Stimulated activated CD8-positive, alpha-beta memory T cell treated with anti-CD3 and anti-CD28 coated beads, Interleukin-4, amount 100 ng/mL, for 4 hours (primary cell): ENCODE measurements at regions not wholly inside any gene's neighbourhood (a gene's known extent, or its start where the extent isn't known, plus 50 kb on each side); places are given as distances from the start of the nearest gene placed in this dataset.
"Not testable (repeated sequence)": the region's sequence is repeated elsewhere in the genome, so short reads cannot be mapped to it uniquely, and the experiment has no call there.

Experiments
- DNase-seq, 2 donors: peaks; one replicate each; pipeline ENCODE4 v3.0.0-alpha.2; 2020; ENCODE audit warnings: low read depth in 2 of 2, low spot score in 1 of 2

GRCh38 chrX:22758807-22759481 lies 240.8 kb upstream of the DDX53 start:
- no peak for DNase-seq

GRCh38 chrX:22760513-22761057 lies 239.2 kb upstream of the DDX53 start:
- DNase-seq, result no peak

- no peak for DNase-seq
These were observed 211.5 kb upstream of the DDX53 start for GRCh38 chrX:22788221-22788620.

DNA sequence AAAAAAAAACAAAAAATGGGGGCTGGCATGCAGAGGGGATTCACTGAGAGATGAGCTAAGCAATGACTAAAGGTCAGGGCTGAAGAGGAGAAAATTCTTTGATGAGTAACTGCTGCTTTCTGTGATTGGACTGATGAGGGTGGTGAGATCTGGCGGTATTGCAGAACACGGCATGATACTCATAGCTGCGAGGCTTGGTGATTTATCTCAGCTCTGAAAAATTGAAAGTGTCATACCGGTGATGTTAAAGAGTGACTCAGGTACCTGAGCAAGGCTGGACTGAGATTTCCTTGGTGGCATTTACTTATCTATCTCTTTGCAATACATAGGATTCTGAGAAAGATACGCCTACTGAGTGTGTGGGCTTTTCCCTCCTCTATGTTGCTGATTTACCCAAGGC lies 204.1 kb upstream of the DDX53 start:
- DNase-seq, result no peak

DNA sequence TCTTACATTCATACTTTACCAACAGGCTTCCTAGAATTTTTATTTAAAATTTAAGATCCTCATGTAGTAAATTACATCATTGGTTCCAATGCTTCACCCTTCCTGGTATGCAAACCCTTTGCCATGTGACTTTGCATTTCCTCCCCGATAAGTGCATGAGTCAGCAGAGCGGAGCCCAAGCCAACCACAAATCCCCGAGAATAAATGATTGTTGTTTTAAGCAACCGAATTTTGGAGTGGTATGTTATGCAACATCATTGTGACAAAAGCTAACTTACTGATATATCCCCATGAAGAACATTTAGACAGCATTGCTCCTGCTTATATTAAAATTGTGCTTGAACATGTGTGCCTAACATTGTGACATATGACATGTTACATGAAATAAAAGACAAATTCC lies 199.4 kb upstream of the DDX53 start:
- DNase-seq, result no peak

DNA sequence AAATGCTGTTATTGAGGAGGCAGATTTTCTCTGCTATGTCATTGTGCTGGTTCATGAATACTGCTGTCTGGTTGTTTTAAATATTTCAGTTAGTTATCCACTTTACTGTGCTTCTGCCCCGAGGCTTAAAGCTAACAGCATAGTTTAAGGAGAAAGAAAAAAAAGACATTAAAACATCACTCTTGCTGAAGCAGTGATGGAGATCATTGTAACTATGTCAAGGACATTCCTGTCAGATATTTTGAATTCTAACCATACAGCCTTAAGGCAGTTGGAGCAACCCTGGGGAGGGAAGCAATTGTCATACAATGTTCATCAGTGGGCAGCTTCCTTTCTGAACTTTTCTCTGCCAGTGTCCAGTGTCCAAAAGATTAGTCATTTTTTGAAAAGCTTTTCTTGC lies 199.0 kb upstream of the DDX53 start:
- DNase-seq, result no peak

GRCh38 chrX:22803353-22803752 lies 196.4 kb upstream of the DDX53 start:
- DNase-seq, result no peak

DNA sequence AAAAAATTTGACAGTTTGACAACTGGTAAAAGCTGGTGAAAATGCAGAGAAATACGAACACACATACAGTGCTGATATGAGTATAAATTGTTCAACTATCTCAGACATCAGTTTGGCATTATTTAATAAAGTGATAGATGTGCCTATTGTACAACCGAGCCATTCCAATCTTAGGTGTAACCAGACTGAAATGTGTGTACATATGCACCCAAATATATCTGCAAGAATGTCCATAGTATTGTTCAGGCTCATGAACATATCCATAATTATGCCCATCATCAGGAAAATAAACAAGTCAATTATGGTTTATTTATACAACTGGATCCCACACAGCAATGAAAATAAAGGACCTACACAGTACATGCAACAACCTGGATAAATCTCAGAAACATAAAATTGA lies 188.9 kb upstream of the DDX53 start:
- no peak for DNase-seq

DNA sequence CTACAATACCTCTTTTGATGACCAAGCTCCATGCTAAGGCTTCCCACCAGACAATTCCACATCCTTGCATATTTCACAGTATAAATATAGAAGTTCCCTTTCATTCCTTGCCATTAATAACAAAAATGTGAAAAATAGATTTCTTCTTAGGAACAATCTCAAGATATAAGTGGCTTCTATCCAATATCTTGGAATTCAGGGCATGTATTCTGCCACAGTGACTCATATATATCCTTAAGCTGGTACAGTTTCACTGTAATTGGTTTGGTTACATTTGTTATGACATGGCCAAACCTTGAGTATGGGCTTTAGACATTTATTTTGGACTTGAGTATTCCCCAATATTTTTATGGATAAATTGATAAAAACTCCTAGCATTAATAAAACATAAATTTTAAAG lies 181.7 kb upstream of the DDX53 start:
- no peak for DNase-seq

- no peak for DNase-seq
These were observed 144.1 kb upstream of the DDX53 start for GRCh38 chrX:22855693-22856092.

- no peak for DNase-seq
These were observed 140.1 kb upstream of the DDX53 start for GRCh38 chrX:22859642-22860041.

DNA sequence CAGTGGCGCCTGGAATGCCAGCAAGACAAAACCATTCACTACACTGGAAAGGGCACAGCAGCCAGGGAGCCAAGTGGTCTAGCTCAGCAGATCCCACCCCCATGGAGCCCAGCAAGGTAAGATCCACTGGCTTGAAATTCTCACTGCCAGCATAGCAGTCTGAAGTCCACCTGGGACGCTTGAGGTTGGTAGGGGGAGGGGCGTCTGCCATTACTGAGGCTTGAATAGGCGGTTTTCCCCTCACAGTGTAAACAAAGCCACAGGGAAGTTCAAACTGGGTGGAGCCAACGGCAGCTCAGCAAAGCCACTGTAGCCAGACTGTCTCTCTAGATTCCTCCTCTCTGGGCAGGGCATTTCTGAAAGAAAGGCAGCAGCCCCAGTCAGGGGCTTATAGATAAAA lies 133.0 kb upstream of the DDX53 start:
- DNase-seq, result not testable (repeated sequence)

GRCh38 chrX:22882543-22882942 lies 117.2 kb upstream of the DDX53 start:
- no peak for DNase-seq

DNA sequence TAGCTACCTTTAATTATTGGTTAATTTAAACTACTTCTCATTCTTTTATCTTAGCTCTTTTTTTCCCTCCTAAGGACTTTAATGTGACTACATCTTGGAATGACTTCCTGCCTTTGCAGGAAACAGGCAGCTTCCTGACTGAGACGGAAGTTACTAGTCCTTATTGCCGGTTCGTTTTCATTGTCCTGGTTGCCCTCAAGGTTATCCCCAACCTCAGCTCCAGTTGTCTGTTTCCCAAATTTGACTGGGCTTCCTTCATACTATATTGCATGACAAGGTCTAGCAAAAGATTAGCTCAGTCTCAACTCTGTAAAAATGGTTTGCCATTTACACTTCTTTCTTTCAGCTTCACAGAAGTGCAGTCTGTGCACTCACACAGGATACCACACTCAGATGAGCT lies 109.9 kb upstream of the DDX53 start:
- no peak for DNase-seq

- no peak for DNase-seq
These were observed 87.1 kb upstream of the DDX53 start for GRCh38 chrX:22912616-22913015.

- DNase-seq, result no peak
These were observed 76.8 kb upstream of the DDX53 start for GRCh38 chrX:22922961-22923360.

GRCh38 chrX:22934640-22935039 lies 65.1 kb upstream of the DDX53 start:
- no peak for DNase-seq

DNA sequence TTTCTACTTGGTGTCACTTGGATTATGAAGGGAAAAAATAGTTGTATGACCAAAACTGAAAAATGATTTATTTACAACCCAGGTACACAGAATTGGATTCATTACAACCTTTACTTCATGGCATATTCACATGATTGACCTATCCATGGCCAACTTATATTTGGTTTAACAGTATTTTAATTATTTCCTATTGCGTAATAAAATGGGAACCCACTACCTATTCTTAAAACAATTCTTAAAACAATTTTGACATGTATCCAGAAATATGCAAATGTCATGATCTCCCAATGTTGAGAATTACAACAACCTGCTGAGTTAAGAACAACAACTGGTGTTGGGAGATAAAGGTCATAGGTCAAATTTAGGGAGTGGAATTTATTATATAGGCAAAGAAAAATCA lies 54.8 kb upstream of the DDX53 start:
- DNase-seq, result no peak
